G401.6 (cell line): ENCODE measurements at regions not wholly inside any gene's neighbourhood (a gene's known extent, or its start where the extent isn't known, plus 50 kb on each side); places are given as distances from the start of the nearest gene placed in this dataset.

Source experiments
- FAIRE-seq: peaks from 2 replicates; lab custom pipeline; 2012; peaks lifted over from hg19 to GRCh38; lab: Jason Lieb, UNC

DNA sequence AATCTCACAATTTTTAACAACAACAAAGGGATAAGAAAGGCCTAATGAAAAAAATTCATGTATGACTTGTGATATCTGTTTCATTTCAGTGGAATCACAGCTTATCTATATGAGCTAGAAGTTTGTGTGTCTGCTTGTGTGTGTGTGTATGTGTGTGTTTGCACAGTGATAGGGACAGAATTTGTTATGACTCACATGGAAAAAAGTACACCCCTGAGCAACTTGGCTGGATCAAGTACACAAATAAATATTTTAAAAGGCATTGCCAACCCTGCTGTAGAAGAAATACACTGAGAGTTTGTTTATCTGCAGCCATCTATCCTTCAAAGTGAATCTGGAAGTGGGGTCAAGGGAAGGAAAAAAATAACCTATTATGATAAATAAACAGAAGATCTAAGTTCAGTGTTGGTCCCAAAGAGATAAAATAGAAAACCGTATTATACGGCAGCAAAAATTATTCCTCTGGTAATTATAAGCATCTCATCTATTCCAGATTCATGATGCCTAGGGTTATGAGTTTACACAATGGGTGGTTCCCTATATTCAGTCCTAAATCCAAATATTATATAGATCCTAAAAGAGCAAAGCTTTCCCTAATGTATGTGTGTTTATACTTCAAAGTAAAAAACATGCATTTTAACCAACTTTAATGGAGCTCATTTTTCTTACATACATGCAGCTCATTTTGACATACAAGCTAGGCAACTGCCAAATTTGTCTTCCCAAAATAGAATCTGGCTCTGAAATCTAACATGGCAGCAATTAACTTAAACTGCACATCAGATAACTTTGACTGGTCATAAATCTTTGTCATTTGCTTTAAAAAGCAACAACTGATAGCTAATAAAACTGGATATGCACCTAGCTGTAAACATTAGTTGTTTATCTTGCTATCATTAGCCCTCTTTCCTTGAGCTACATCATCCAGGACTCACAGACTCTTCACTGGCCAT is 420.6 kb downstream of the IRS1 start:
- FAIRE-seq, result no peak

- FAIRE-seq, result no peak
Measured at GRCh38 chr2:226376516-226377180, 423.0 kb downstream of the IRS1 start.

GRCh38 chr2:226366920-226367319 is 432.7 kb downstream of the IRS1 start:
- no peak for FAIRE-seq

DNA sequence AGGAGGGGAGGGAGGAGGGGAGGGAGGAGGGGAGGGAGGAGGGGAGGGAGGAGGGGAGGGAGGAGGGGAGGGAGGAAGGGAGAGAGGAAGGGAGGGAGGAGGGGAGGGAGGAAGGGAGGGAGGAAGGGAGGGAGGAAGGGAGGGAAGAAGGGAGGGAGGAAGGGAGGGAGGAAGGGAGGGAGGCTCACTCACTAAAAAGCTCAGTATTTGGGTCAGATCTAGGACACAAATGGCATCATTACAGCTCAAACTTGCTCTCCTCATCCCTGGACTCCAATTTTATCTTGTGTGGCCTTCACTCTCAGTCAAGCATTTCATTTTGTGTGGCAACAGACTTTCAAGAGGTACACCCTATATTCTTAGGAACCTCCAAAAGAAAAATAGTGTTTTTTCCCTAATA is 435.4 kb downstream of the IRS1 start:
- FAIRE-seq, result no peak

- FAIRE-seq, result no peak
Measured at GRCh38 chr2:226362980-226363379, 436.6 kb downstream of the IRS1 start.

DNA sequence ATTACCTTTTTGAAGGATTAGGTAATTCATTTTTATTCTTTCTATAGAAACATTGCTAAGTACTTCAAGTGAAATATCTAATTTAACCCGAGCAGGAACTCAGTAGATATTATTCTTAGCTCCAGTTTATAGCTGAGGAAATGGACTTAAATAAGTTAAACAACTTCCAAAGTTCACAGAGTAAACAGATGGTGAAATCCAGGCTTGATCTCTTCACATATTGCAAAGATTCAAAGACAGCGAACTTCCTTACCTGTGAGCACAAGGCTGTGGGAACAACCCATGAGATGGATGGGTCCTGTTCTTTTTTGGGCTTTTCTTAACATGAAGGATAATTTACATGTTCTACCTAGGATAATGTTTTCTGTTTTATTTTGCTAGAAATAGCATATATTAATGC is 439.0 kb downstream of the IRS1 start:
- no peak for FAIRE-seq

DNA sequence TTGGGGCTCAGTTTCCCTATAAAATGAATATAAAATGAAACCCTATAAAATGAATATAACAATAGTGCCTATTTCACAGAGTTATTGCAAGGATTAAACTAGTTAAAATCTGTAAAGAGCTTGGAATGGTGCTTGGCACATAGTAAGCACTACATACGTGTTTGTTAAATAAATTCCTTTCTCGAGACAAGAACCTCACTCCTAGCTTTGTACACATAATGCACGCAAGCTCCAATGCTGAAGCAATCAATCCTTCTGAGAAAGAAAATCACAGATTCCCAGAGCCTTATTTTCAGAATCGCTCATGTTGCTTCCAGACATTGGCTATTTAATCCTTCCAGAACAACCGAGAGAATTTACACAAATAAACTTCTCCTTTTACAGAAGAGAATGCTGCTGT is 440.9 kb downstream of the IRS1 start:
- FAIRE-seq, result no peak

GRCh38 chr2:226357816-226358215 is 441.8 kb downstream of the IRS1 start:
- FAIRE-seq, result no peak

- FAIRE-seq, result no peak
Measured at GRCh38 chr2:226355600-226355999, 444.0 kb downstream of the IRS1 start.

- no peak for FAIRE-seq
Measured at GRCh38 chr2:226354434-226354833, 445.2 kb downstream of the IRS1 start.

- FAIRE-seq, result no peak
Measured at GRCh38 chr2:226352941-226353560, 446.6 kb downstream of the IRS1 start.

DNA sequence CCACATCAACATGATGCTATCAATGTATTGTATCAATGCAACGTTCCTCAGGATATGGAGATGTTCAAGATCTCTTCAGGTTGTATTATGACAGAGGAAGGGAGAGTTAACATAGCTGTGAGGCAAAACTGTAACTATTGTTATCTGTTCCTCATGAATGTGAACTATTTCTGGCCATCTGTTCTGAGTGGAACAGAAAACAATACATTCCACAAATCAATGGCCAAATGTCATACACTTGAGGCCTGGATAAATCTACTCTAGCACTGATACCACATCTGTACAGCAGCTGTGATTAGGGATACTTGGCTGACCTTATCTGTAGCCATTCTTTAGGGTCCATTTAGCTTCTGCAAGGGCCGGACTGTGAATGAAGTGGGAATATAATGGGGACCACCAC is 447.9 kb downstream of the IRS1 start:
- no peak for FAIRE-seq

DNA sequence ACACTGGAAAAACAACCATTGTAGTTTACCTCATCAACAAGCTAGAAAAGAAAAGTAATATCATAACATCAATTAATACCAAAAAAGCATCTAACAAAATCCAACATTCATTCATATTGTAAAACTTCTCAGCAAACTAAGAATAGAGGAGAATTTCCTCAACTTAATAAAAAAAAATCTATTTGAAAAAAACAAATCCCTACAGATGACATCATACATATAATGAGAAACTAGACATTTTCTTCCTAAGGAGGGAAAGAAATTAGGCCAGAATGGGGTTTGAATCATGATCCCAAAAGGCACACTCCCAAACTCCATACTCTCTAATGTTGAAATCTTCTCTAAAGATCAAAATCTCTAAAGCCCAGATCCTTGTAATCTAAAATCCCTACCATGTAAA is 460.0 kb downstream of the IRS1 start:
- no peak for FAIRE-seq

DNA sequence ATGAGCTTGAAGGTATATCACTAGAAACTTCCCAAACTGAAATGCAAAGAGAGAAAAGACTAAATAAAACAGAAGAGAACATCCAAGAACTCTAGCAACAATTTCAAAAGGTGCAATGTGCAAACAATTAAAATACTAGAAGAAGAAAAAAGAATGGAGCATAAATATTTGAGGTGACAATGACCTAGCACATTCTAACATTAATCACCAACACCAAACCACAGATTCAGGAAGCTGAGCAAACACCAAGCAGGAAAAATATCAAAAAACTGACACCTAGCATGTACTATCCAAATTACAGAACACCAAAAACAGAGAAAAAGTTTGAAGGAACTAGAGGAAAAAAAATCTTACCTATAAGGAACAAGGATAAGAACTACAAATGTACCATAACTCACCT is 460.8 kb downstream of the IRS1 start:
- no peak for FAIRE-seq

DNA sequence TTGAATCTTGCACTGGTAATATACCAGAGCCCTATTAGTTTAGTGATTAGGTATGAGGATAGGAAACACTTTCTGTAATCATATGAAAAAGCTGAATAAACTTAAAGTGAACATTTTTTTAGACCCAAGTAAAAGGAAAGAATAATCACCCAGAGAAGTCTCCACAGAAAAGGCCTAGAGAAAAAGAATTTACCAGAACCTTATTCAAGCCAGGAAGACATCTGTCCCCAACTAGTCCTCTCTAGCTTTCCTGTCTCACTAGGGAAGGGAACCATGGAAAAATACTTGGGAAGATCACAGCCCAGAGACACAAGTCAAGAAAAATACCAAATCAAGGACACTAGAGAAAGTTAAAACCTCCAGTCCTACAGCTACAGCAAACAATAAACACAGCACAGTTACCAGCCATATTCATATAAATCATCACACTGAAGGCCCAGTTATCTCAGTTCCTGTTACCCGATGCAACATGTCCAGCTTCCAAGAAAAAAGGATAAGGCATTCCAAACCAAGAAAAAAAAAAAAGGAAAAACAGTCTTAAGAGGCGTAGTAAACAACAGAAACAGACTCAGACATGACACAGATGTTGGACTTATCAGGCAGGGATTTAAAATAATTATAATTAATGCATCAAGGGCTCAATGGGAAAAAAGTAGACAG is 461.5 kb downstream of the IRS1 start:
- FAIRE-seq, result no peak

GRCh38 chr2:226336283-226336682 is 463.3 kb downstream of the IRS1 start:
- FAIRE-seq, result no peak

- no peak for FAIRE-seq
Measured at GRCh38 chr2:226334981-226335720, 464.5 kb downstream of the IRS1 start.

GRCh38 chr2:226333388-226333787 is 466.2 kb downstream of the IRS1 start:
- no peak for FAIRE-seq

DNA sequence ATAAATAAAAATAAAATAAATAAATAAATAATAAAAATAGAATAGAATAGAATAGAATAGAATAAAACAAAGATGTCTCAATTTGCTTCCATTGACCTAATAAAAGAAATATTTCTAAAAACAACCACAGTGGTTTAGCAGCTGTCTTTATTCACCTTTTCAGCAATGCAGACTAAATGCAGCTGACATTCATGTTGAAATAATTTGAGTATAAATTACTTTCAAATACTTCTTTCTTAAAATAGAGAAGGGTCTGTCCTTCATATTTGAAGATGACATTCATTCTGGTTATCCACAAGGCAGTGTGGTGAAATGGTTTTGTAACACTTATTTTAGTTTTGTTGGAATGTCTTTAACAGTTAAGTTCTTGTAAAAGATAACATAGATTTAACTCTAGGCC is 469.4 kb downstream of the IRS1 start:
- FAIRE-seq, result peak; percentile 87

DNA sequence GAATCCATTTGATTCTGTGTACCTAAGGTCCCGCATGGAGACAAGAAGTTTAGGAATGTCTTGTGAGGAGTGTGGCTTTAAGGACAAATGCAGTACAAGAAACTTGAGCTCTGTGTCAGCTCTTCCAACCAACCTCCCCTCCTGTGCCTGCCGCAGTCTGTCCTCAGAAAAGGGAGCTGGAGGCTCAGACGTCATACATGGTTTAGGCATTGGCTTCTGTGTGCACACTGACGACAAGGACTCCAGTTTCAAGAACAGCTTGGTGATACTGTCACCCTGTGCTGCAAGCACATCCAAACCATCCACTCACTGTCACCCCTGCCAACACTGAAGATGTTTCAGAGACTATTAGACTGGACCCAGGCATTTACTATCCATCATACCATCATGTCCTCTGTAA is 470.4 kb downstream of the IRS1 start:
- no peak for FAIRE-seq

- FAIRE-seq, result no peak
Measured at GRCh38 chr2:226327830-226328229, 471.8 kb downstream of the IRS1 start.

DNA sequence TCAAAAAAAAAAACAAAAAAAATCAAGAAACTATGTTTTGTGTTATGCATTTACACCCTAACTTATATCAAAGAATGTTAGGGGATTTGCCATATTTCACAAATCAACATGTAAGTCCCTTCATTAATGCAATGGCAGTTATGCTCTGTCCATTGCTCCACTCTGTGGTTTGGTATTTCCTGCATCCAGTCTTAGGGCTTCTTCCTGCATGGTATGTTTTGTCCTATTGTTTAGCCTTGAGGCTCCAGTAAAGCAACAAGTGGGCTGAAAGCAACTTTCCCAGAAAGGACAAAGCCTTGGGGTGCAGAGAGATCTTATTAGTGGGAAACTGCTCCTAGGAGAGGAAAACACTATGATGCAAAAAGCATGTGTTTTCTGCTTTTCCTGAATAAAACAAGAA is 474.1 kb downstream of the IRS1 start:
- no peak for FAIRE-seq
